ENCODE measurements at regions not wholly inside any gene's neighbourhood (a gene's known extent, or its start where the extent isn't known, plus 50 kb on each side); places are given as distances from the start of the nearest gene placed in this dataset.

- TF ChIP-seq CTCF (IDR thresholded peaks at IDR 0.05) (no peak), POLR2A (IDR thresholded peaks at IDR 0.05) (no peak), EP300 (IDR thresholded peaks at IDR 0.05) (no peak)
These were observed 100.0 kb upstream of the AJAP1 start for GRCh38 chr1:4554271-4554865.

All from tibial nerve (tissue), 4 donors.